Stimulated activated CD8-positive, alpha-beta memory T cell treated with anti-CD3 and anti-CD28 coated beads, Interleukin-15, amount 100 ng/mL, for 48 hours (primary cell): ENCODE measurements at regions not wholly inside any gene's neighbourhood (a gene's known extent, or its start where the extent isn't known, plus 50 kb on each side); places are given as distances from the start of the nearest gene placed in this dataset.
"Not testable (repeated sequence)": the region's sequence is repeated elsewhere in the genome, so short reads cannot be mapped to it uniquely, and the experiment has no call there.

ENCODE experiments used
- DNase-seq, 2 donors: peaks; one replicate each; pipeline ENCODE4 v3.0.0-alpha.2; 2020; ENCODE audit warnings: low read depth in 2 of 2

DNA sequence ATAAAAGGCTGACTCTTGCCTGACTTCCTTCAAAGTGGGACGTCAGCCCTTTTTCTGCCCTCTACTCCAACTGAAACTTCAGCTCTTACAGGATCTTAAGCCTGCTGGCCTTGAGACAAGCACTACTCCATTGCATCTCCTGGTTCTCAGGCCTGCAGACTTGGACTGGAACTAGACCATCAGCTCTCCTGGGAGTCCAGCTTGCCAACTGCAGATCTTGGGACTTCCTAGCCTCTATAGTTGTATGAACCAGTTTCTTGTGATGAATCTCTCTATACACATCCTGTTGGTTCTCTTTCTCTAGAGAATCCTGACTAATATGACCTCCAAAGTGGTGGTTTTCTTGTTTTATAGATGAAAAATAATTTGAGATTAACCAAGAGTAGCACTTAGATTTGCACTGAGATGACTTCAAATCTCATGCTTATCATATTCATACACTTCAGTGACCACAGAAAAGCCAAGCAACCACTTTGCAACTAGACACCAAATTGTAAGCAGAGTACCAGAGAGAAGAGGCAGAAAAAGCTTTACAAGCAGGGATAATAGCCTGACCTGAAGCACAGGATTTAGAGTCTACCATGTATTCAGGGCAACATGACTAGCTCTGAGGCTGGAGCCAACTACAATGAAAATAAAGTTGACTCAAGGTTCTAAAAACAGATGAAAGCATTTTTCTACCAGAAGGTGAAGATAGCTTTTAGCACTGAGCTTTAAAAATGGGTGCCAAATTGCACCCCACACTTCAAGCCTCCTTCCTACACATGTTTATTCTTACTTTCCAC lies 661.3 kb upstream of the USP24 start:
- no peak for DNase-seq

DNA sequence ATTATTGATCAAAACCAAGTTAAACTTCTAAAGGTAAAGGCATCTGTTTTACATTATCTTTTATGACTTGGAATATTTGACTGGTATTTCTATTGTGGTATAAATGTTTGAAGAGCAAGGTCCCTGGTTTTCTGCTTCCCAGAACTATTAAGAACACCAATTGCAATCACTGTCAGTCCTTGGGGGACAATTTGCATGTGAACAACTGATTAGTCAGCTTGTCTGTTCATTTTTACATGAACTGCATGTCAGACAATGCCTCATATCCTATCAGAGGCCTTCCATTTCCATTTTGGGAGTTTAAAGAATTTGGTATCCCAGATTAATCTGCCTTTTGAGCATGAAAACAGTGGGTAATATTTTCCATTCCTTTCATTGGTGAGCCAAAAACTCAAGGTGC lies 654.9 kb upstream of the USP24 start:
- DNase-seq, result no peak

DNA sequence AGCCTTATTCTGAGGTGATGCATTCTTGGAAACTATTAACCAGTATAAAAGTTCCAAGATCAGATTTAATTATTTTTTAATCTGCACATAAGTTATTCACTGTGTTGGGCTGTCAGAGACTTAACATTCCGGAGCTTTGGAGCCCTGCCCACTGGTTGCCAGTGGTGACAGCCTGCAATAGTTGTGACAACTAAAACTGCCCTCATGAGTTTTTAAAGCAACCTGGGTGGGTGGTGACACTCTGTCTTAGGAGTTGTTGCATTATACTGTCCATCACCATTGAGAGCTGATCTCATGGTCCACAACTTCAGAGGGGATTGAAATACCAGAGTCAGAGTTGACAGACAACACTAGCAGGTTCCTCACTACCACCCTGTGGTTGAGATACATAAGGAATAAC lies 653.9 kb upstream of the USP24 start:
- DNase-seq, result no peak

GRCh38 chr1:55868026-55868425 lies 652.9 kb upstream of the USP24 start:
- DNase-seq, result no peak

GRCh38 chr1:55867304-55867843 lies 652.2 kb upstream of the USP24 start:
- DNase-seq, result no peak

DNA sequence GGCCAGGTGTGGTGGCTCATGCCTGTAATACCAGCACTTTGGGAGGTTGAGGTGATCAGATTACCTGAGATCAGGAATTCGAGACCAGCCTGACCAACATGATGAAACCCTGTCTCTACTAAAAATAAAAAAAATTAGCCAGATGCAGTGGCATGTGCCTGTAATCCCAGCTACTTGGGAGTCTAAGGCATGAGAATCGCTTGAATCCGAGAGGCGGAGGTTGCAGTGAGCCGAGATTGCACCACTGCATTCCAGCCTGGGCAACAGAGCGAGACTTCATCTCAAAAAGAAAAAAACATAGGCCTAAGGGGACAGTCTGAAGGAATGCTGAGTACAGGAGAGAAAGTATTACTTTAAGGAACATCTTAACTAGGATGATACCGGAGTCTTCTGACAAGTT lies 650.6 kb upstream of the USP24 start:
- not testable (repeated sequence) for DNase-seq

DNA sequence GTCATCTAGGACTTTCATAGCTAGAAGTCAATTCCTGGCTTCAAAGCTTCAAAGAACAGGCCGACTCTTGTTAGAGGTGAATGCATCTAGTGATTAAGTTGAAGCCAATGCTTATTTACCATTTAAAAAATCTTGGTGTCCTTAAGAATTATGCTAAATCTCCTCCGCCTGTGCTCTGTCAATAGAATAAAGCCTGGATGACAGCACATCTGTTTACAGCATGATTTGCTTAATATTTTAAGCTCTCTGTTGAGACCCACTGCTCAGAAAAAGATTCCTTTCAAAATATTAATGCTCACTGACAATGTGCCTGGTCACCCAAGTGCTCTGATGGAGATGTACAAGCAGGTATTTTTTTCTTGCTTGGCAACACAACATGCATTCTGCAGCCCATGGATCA lies 649.1 kb upstream of the USP24 start:
- no peak for DNase-seq

DNA sequence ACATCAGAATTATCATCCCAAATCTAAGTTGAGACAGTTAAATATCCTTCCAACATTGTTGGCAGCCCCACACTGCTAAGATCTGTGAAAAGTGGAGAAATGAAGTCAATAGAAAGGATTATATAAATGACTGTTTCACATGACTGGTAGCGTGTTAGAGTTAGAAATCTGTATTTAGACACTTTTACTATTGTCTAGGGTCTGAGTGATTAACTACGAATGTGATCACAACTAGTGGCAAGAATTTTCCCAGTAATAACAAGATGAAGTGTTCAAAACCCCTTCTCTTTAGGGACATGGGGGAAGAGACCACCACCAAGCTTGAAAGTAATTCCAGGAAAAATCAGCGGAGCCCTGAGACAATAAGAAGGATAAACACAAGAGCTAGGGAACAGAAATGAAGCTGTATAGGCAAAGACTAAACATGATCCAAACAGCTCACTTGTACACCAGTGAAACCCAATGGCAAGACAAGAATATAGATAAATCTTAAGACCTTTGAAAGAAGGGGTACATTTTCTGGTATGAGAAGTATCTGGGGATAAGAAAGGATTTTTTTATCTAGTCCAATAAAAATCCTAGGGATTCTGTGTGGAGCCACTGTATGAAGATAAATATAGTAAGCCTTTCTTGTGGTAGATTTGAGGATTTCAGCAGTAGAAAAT lies 646.6 kb upstream of the USP24 start:
- no peak for DNase-seq

DNA sequence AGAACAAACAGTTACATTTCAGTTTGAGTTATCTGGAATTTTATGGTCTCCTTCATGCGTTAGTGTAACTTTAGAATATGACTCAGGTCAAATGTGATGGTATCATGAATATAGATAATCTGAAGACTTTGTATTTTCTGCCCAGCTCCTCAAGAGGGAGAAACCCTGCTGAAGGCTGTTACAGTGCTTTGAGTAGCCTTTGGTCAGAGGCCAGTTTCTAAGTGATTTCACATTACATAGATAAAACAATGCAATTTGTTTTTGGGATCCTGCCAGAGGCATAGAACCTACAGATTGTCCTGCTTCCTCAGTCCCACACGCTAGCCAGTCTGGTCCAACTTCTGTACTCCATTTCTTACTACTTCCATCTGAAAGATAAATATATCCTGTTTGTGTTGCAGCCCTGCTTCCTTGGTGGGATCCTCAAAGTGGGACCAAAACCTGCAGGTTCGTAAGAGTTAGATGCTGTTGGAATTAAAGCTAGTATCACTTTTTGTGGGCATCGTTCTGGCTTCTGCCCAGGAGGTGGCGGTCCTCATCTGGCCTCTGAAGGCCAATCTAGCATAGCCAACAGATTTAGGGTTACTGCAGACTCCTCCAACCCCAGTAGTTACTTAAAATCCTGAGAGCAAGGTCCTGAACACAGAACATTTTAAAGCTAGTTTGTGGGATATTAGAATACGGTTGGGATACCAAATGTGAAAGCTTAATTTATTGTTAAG lies 645.8 kb upstream of the USP24 start:
- no peak for DNase-seq

DNA sequence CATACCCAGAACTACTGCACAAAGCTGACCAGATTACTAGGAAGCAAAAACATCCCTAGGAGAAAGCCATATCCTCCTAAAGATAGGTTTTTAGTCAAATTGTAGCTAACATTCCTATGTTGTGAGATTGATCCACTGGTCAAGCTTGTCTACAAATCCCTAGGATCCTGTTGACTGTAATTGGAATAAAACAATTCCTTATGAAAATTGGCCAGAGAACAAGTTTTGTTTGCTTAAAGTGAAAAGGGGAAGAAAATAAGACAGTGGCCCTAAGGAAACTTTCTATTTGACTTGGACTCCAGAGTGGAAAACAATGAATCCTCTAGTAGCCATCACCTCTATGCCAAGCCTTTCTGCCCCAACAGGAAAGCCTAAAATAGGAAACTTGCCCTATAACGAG lies 645.2 kb upstream of the USP24 start:
- DNase-seq, result no peak

DNA sequence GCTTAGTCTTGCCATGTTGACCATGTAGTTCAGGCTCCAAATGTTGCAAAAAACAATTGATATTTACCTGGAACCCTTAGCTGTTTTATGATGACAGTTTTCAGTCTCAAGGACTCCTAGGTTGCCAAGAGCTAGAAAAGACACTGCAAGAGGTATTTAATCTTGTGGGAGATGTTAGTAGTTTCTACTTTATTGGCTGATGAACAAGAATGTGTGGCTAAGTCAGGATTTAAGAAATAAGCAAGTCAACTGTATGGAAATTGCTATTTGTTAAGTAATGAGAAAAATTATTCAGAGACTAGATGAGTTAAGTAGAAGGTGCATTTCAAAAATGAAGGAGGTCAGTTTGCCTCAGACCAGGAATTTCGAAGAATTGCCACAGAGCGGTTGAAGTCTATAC lies 639.7 kb upstream of the USP24 start:
- no peak for DNase-seq

- DNase-seq, result no peak
These were observed 633.7 kb upstream of the USP24 start for GRCh38 chr1:55848906-55849305.

GRCh38 chr1:55846051-55846450 lies 630.9 kb upstream of the USP24 start:
- DNase-seq, result no peak

DNA sequence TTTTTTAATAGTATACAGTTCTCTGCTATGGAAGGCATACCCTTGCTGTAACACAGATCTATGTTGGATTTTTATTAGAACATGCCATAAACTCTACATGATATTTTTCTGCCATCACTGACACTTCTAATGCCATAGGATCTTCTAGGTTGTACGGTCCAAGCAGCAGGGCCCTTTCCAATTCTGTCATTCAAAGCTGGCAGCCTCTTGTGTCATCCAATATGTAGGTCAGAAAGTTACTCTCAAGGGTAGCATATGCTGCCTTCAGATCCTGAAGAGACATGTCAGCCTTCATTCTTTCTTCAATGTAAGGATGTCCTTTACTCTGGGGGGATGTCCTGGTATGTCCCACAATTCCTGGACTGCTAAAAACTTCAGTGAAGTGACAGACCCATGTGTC lies 629.2 kb upstream of the USP24 start:
- no peak for DNase-seq

DNA sequence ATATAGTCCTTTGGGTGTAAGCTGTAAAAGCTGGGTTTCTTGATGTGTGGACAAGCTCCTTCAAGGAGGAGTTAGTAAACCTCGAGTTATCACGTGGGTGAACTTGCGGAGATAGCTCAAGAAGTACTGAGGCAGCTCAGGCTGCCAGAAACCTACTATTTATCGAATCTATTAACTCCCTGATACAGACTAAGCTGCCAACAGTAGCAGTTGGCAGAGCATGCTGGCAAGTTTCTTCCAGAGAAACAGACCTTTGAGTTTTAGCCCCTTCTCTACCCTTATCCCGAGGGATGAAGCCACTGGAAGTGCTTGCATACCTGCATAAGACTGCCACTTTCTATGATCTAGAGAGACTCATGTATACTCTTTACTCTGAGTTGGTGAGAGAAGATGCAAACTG lies 624.5 kb upstream of the USP24 start:
- no peak for DNase-seq

GRCh38 chr1:55839221-55839620 lies 624.1 kb upstream of the USP24 start:
- no peak for DNase-seq

GRCh38 chr1:55836086-55836485 lies 620.9 kb upstream of the USP24 start:
- no peak for DNase-seq

DNA sequence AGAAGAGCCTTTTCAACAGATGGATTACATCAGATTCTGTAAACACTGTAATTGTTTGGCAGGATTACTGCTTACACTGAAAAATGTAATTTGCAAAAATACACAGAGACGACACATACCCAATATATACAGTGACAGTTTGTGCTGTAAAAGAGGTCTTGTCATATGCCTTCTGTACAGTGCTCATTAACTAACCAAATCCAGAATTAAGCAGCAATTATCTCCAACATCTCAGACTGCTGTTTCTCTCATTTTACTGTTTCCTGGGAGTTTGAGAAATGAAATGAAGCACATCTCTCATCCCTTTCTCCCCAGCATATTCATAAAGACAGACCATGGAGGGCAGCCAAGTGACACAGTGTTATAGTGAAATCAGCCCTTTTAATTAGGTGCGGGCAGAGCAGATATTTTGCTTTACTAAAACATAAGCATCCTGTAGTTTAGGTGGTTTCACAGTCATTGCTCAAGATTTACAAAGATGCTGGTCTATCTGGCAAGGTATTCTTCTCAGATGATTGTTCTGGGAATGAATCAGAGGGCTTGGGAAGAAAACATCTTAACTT lies 618.4 kb upstream of the USP24 start:
- no peak for DNase-seq

DNA sequence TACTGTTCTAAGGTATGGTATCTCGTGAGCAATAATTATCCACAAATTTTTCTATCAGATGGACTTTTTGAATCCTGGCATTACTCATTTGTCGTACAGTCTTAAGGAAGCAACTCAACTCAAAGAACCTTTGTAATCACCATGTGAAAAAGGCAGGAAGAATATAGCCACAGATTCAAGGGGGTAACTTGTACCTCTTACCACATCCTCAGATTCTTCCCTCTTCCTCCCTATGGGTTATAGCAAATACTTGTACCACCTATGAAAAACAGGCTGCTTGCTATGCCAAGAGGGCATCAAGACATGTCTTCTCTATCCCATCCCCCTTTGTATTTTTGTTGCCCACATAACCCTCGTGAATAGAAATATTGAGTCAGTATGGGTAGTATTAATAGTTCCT lies 616.6 kb upstream of the USP24 start:
- DNase-seq, result no peak

- no peak for DNase-seq
These were observed 612.9 kb upstream of the USP24 start for GRCh38 chr1:55828044-55828443.

DNA sequence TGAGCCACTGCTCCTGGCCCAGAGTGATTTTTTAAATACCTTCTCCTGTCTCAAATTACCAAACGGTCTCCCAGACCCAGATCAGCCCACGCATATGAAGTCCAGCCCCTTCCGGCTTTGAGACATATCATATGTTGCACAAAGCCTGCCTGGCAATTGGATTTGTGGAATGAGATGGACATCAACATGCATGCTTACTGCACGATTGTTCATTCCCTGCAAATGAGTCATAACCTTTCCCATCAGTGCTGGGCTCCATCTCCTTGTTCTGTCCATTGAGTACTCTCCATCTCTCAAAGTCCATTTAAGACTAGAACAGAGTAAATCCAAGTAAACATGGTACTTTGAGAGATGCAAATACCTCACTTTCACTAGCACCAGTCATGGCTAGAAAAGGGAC lies 612.2 kb upstream of the USP24 start:
- DNase-seq, result no peak

GRCh38 chr1:55826381-55827080 lies 611.4 kb upstream of the USP24 start:
- no peak for DNase-seq
